Transverse colon (tissue), 4 donors: ENCODE measurements at regions not wholly inside any gene's neighbourhood (a gene's known extent, or its start where the extent isn't known, plus 50 kb on each side); places are given as distances from the start of the nearest gene placed in this dataset.

Source experiments
- DNase-seq: peaks from one replicate; pipeline ENCODE4 v3.0.0-alpha.2; 2019
- H3K27ac ChIP-seq, 4 donors: fragments of 200-600 bp; sonication (generic); 2 replicates each; pipeline ENCODE4 v1.5.1; 2016 to 2018; ENCODE audit warnings: inconsistent platforms in 4 of 4
- H3K27me3 ChIP-seq: fragments of 200-600 bp; sonication (generic); 2 replicates; pipeline ENCODE4 v1.5.1; 2017; ENCODE audit warnings: inconsistent platforms
- H3K36me3 ChIP-seq, 4 donors: fragments of 200-600 bp; sonication (generic); 2 replicates each; pipeline ENCODE4 v1.5.1; 2017 to 2019; ENCODE audit warnings: inconsistent platforms in 4 of 4
- H3K4me1 ChIP-seq, 4 donors: fragments of 200-600 bp; sonication (generic); 2 replicates each; pipeline ENCODE4 v1.5.1; 2017 to 2020; ENCODE audit warnings: inconsistent platforms in 4 of 4
- H3K4me3 ChIP-seq, 4 donors: fragments of 200-600 bp; sonication (generic); 1 replicate in 1 of 4; 2 replicates in 3 of 4; pipeline versions ENCODE4 v1.5.1 to v1.6.1; 2017 to 2019; ENCODE audit warnings: inconsistent platforms in 4 of 4
- H3K9me3 ChIP-seq, 2 donors: fragments of 200-600 bp; sonication (generic); 2 replicates each; pipeline ENCODE4 v1.5.1; 2017 to 2019; ENCODE audit warnings: inconsistent platforms in 2 of 2
- EP300 ChIP-seq: sonication (generic); formaldehyde crosslinking; IDR thresholded peaks from one replicate; pipeline ENCODE4 v1.6.1; 2017; ENCODE audit warnings: antibody characterized with exemption, low read depth
- POLR2A ChIP-seq: fragments of 450-650 bp; IDR thresholded peaks from one replicate; pipeline ENCODE4 v1.6.1; 2016; ENCODE audit warnings: antibody characterized with exemption, mild to moderate bottlenecking, moderate library complexity
- POLR2AphosphoS5 ChIP-seq, 3 donors: sonication (generic); formaldehyde crosslinking; IDR thresholded peaks; one replicate each; pipeline ENCODE4 v1.6.1; 2016; ENCODE audit warnings: antibody characterized with exemption in 3 of 3
- WGBS, 2 donors: methylation state at CpG; one replicate each; pipeline ENCODE4 v1.1.5; 2018; ENCODE audit warnings: low coverage in 1 of 2; 5-methylcytosine and 5-hydroxymethylcytosine counted together
- in situ Hi-C, 4 donors: fragments of 200-750 bp; cut with MboI; loops; one replicate each; pipeline versions ENCODE4 v1.15.0 to v1.15.1; 2017; ENCODE audit warnings: low sequenced_read_pairs in 3 of 4, low pct_ligation_motif_present in 1 of 4, low pct_unique_long_range_greater_than_20kb in 1 of 4
- intact Hi-C: fragments of 100-400 bp; cut with DNase I; formaldehyde crosslinking; loops from one replicate; pipeline ENCODE4 v1.15.1; 2023; ENCODE audit warnings: low total_unique reads
- TF ChIP-seq, protein P1 (sequence below), 5 experiments: fragments of 200-600 bp in 3 of 5; fragments of 450-650 bp in 2 of 5; sonication (generic) in 3 of 5; IDR thresholded peaks; 1 replicate in 2 of 5; 2 replicates in 3 of 5; pipeline ENCODE4 v1.5.1; 2016 to 2017; ENCODE audit warnings: antibody characterized with exemption in 5 of 5, inconsistent platforms in 3 of 5, mild to moderate bottlenecking in 2 of 5, moderate library complexity in 1 of 5

DNA sequence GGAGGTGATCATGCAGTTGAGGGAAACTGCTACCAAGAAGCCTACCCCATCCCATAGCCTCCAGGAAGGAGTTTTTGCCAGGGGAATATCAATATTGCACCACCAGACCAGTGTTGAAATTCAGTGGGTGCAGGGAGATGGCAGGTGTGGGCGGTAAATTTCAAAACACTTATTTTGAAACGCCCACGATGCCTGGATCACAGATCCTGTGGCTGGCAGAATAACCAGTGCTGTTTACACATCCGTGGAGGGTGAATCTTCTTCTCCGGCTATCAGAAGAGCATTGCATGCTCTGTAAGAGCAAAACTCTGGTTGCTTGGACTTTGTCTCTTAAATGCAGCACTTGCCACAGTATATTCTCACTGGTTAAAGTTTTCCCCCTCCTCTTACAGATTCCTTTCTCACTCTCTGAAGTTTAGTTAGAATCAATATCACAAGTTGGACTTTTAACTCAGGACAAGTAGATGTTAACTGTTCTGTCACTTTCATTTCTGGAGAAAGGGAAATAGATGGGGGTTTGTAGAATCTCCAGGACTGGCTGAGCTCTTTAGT, 70.5 kb upstream of the ZCCHC2 start:
- no peak for DNase-seq
- intact Hi-C loops (no loop called here), in situ Hi-C loops (no loop called here)
- Histone ChIP-seq H3K27ac (no peak overlapping the region), H3K36me3 (no peaks in the 10 kb centered on the region), H3K27me3 (no peaks in the 10 kb centered on the region), H3K9me3 (no peaks in the 10 kb centered on the region), H3K4me3 (no peak overlapping the region), H3K4me1 (peaks cover 0 to 6% (median 0%) of the 10 kb centered on the region in 4 donors)
- TF ChIP-seq, protein P1, sequence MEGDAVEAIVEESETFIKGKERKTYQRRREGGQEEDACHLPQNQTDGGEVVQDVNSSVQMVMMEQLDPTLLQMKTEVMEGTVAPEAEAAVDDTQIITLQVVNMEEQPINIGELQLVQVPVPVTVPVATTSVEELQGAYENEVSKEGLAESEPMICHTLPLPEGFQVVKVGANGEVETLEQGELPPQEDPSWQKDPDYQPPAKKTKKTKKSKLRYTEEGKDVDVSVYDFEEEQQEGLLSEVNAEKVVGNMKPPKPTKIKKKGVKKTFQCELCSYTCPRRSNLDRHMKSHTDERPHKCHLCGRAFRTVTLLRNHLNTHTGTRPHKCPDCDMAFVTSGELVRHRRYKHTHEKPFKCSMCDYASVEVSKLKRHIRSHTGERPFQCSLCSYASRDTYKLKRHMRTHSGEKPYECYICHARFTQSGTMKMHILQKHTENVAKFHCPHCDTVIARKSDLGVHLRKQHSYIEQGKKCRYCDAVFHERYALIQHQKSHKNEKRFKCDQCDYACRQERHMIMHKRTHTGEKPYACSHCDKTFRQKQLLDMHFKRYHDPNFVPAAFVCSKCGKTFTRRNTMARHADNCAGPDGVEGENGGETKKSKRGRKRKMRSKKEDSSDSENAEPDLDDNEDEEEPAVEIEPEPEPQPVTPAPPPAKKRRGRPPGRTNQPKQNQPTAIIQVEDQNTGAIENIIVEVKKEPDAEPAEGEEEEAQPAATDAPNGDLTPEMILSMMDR (IDR thresholded peaks at IDR 0.05): no peak
- TF ChIP-seq POLR2AphosphoS5 (IDR thresholded peaks at IDR 0.05) (no peak), EP300 (no peak), POLR2A (no peak)
- 40 to 67% methylated on average over 2 to 5 of the region's 5 CpGs for WGBS, 2 donors

DNA sequence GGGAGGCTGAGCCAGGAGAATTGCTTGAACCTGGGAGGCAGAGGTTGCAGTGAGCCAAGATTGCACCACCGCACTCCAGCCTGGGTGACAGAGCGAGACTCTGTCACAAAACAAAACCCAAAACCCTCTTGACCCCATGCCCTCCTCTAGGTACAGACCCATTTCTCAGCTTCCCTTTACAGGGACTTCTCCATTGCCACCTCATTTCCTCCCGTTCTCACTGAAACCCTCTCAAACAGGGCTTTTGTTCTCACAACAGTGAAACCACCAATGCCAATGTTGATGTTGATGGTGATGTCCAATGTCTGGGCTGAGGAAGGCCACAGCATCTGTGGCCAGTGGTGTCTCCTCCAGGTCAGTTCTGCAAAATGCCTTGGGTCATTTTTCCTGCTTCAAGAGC, 69.0 kb upstream of the ZCCHC2 start:
- TF ChIP-seq POLR2A (no peak), EP300 (no peak), POLR2AphosphoS5 (IDR thresholded peaks at IDR 0.05) (no peak)
- TF ChIP-seq, protein P1 (IDR thresholded peaks at IDR 0.05): no peak
- H3K4me3 ChIP-seq: no peak overlapping the region
- no peaks in the 10 kb centered on the region for H3K9me3 ChIP-seq
- no peaks in the 10 kb centered on the region for H3K36me3 ChIP-seq
- WGBS, 2 donors: 78% methylated on average over 3 of the region's 3 CpGs; no CpG with 5 or more reads in 1 of the 2 donors
- intact Hi-C loops: no loop called here
- H3K27ac ChIP-seq: no peak overlapping the region
- in situ Hi-C loops: no loop called here
- H3K4me1 ChIP-seq: peaks cover 0 to 6% (median 0%) of the 10 kb centered on the region in 4 donors
- no peaks in the 10 kb centered on the region for H3K27me3 ChIP-seq
- DNase-seq: no peak

DNA sequence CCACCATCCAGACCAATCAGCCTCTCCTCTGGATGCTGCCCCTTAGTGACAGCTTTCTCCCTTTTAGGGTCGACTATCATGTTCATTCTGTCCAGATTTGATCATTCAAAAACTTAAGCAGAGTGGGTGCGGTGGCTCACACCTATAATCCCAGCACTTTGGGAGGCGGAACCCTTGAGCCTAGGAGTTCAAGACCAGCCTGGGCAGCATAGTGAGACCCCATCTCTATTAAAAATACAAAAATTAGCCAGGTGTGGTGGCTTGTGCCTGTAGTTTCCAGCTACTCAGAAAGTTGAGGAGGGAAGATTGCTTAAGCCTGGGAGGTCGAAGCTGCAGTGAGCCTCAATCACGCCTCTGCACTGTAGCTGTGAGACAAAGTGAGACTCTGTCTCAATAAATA, 68.3 kb upstream of the ZCCHC2 start:
- Histone ChIP-seq H3K4me3 (no peak overlapping the region), H3K4me1 (peaks cover 0 to 6% (median 0%) of the 10 kb centered on the region in 4 donors), H3K9me3 (no peaks in the 10 kb centered on the region), H3K36me3 (no peaks in the 10 kb centered on the region), H3K27ac (no peak overlapping the region), H3K27me3 (no peaks in the 10 kb centered on the region)
- no peak for DNase-seq
- 91 to 96% methylated on average over 3 to 5 of the region's 5 CpGs for WGBS, 2 donors
- TF ChIP-seq, protein P1 (IDR thresholded peaks at IDR 0.05): no peak
- no peak for TF ChIP-seq EP300
- TF ChIP-seq POLR2A: no peak
- no peak for TF ChIP-seq POLR2AphosphoS5 (IDR thresholded peaks at IDR 0.05)
- in situ Hi-C loops (no loop called here), intact Hi-C loops (no loop called here)

DNA sequence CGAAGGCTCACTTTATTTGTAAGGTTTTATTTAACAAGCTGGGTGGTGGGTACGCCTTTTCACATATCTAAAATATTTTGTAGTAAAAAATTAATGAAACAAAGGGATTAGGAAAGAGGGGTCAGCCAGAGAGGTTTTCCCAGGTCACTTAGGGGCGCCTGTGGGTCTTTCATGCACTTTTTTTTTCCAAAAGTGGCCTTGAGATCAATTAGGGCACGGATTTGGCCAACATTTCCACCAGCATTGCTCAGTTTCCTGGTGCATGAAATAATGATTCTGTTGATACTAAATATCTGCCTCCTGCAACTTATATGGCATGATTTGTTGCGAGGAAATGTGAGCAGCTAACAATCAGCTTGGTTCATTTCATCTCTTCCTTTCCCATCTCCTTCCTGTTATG, 67.6 kb upstream of the ZCCHC2 start:
- DNase-seq: no peak
- H3K9me3 ChIP-seq: no peaks in the 10 kb centered on the region
- TF ChIP-seq EP300 (no peak), POLR2A (no peak), POLR2AphosphoS5 (IDR thresholded peaks at IDR 0.05) (no peak)
- TF ChIP-seq, protein P1 (IDR thresholded peaks at IDR 0.05): no peak
- peaks cover 0 to 6% (median 0%) of the 10 kb centered on the region in 4 donors for H3K4me1 ChIP-seq
- H3K27me3 ChIP-seq: no peaks in the 10 kb centered on the region
- in situ Hi-C loops: no loop called here
- H3K36me3 ChIP-seq: no peaks in the 10 kb centered on the region
- no peak overlapping the region for H3K4me3 ChIP-seq
- no peak overlapping the region for H3K27ac ChIP-seq
- WGBS, 2 donors: 60 to 68% methylated on average over 5 of the region's 5 CpGs
- intact Hi-C loops: no loop called here
